ENCODE measurements at regions not wholly inside any gene's neighbourhood (a gene's known extent, or its start where the extent isn't known, plus 50 kb on each side); places are given as distances from the start of the nearest gene placed in this dataset.

- CTCF ChIA-PET, result interaction anchor here (1.3 kb wide), 1 partner anchor 208 kb away, joined by 4 read pairs; no protein-coding TSS in a partner anchor
- H4K20me1 ChIP-seq (ENCODE audit: insufficient read depth), result no peaks in the 10 kb centered on the region
- H3K36me3 ChIP-seq (replicated peaks in 1 of 2; ENCODE audit: control insufficient read depth in 1 of 2, insufficient read depth in 2 of 2, low read length in 1 of 2), result no peaks in the 10 kb centered on the region
- no peaks in the 10 kb centered on the region for H3K79me2 ChIP-seq (ENCODE audit: insufficient read depth)
- POLR2A ChIA-PET, result interaction anchor here (0.6 to 1.8 kb wide), 2 partner anchors 21 to 165 kb away, joined by 3 to 6 read pairs; no protein-coding TSS in a partner anchor
- WGBS (ENCODE audit: low lambda C conversion rate), result 96% methylated on average over 6 of the region's 6 CpGs
- TF ChIP-seq USF1 (IDR thresholded peaks at IDR 0.05; ENCODE audit: borderline replicate concordance, low read depth) (no peak), RFX5 (IDR thresholded peaks at IDR 0.05; ENCODE audit: low read length) (no peak), POLR2AphosphoS5 (IDR thresholded peaks at IDR 0.05; ENCODE audit: low read depth, low read length) (no peak), FOXJ3 (CRISPR knock-in tag; IDR thresholded peaks at IDR 0.05) (no peak), RXRA (IDR thresholded peaks at IDR 0.05; ENCODE audit: borderline replicate concordance, low read depth) (no peak), FOSL2 (IDR thresholded peaks at IDR 0.05; ENCODE audit: borderline replicate concordance, low read depth) (no peak), TEAD4 (IDR thresholded peaks at IDR 0.05; ENCODE audit: borderline replicate concordance, insufficient read depth) (no peak), CTCF (IDR thresholded peaks at IDR 0.05) (no peak)
- H3K4me2 ChIP-seq, result no peak overlapping the region
- no peak overlapping the region for H3K4me3 ChIP-seq (ENCODE audit: low read depth in 2 of 2, low read length in 1 of 2)
- H3K27me3 ChIP-seq (ENCODE audit: insufficient read depth), result no peaks in the 10 kb centered on the region
- H3K9me2 ChIP-seq, result no peaks in the 10 kb centered on the region
- peaks cover 7% of the 10 kb centered on the region for H3F3A ChIP-seq (replicated peaks; ENCODE audit: insufficient read depth)
- no peak overlapping the region for H3K9ac ChIP-seq
- no peak overlapping the region for H2AFZ ChIP-seq (ENCODE audit: low read depth)
- peaks cover 4 to 41% of the 10 kb centered on the region in 2 experiments; a peak in 1 of 4 replicates for H3K4me1 ChIP-seq (ENCODE audit: control insufficient read depth in 1 of 2, insufficient read depth in 2 of 2, low read depth in 1 of 2, low read length in 1 of 2)
- no peaks in the 10 kb centered on the region for H3K9me3 ChIP-seq
- peak overlapping the region in 1 of 2 experiments; percentile 43; a peak in 1 of 4 replicates for H3K27ac ChIP-seq (ENCODE audit: low read depth in 2 of 2, low read length in 1 of 2)
- no peak for DNase-seq
These were observed 417.3 kb downstream of the RPS24 start for GRCh38 chr10:78450807-78451485.

GRCh38 chr10:78451592-78451991, 417.9 kb downstream of the RPS24 start:
- no peak overlapping the region for H3K4me3 ChIP-seq (ENCODE audit: low read depth in 2 of 2, low read length in 1 of 2)
- POLR2A ChIA-PET, result interaction anchor here (0.6 to 1.8 kb wide), 2 partner anchors 21 to 165 kb away, joined by 3 to 6 read pairs; no protein-coding TSS in a partner anchor
- no peaks in the 10 kb centered on the region for H3K36me3 ChIP-seq (replicated peaks in 1 of 2; ENCODE audit: control insufficient read depth in 1 of 2, insufficient read depth in 2 of 2, low read length in 1 of 2)
- 81% methylated on average over 5 of the region's 10 CpGs for WGBS (ENCODE audit: low lambda C conversion rate)
- H3K9me3 ChIP-seq, result no peaks in the 10 kb centered on the region
- H3K27me3 ChIP-seq (ENCODE audit: insufficient read depth), result no peaks in the 10 kb centered on the region
- TF ChIP-seq SMC3 (IDR thresholded peaks at IDR 0.05; ENCODE audit: low read depth, low read length) (no peak), EP300 (IDR thresholded peaks at IDR 0.05; ENCODE audit: borderline replicate concordance in 1 of 2, low read depth in 1 of 2, low read length in 1 of 2) (no peak), TAF1 (IDR thresholded peaks at IDR 0.05; ENCODE audit: borderline replicate concordance, low read depth, low read length) (no peak), EZH2phosphoT487 (IDR thresholded peaks at IDR 0.05; ENCODE audit: borderline replicate concordance, low read depth) (no peak), JUND (IDR thresholded peaks at IDR 0.05) (no peak), POLR2AphosphoS5 (IDR thresholded peaks at IDR 0.05; ENCODE audit: low read depth, low read length) (no peak), CTCF (IDR thresholded peaks at IDR 0.05) (no peak), MXI1 (IDR thresholded peaks at IDR 0.05; ENCODE audit: low read depth, low read length) (no peak)
- H4K20me1 ChIP-seq (ENCODE audit: insufficient read depth), result no peaks in the 10 kb centered on the region
- peaks cover under 1 to 42% of the 10 kb centered on the region in 2 experiments; a peak in 1 of 4 replicates for H3K4me1 ChIP-seq (ENCODE audit: control insufficient read depth in 1 of 2, insufficient read depth in 2 of 2, low read depth in 1 of 2, low read length in 1 of 2)
- no peaks in the 10 kb centered on the region for H3K9me2 ChIP-seq
- H3K27ac ChIP-seq (ENCODE audit: low read depth in 2 of 2, low read length in 1 of 2), result peak overlapping the region in 1 of 2 experiments; percentile 43; a peak in 1 of 4 replicates
- no peak overlapping the region for H3K4me2 ChIP-seq
- H3K79me2 ChIP-seq (ENCODE audit: insufficient read depth), result no peaks in the 10 kb centered on the region
- CTCF ChIA-PET, result interaction anchor here (0.6 to 2.0 kb wide), 4 partner anchors 8 to 207 kb away, joined by 3 to 5 read pairs (median 4); no protein-coding TSS in a partner anchor
- peaks cover 1% of the 10 kb centered on the region for H3F3A ChIP-seq (replicated peaks; ENCODE audit: insufficient read depth)
- no peak for DNase-seq
- H3K9ac ChIP-seq, result no peak overlapping the region
- H2AFZ ChIP-seq (ENCODE audit: low read depth), result no peak overlapping the region
